HEK293 (cell line): ENCODE measurements at regions not wholly inside any gene's neighbourhood (a gene's known extent, or its start where the extent isn't known, plus 50 kb on each side); places are given as distances from the start of the nearest gene placed in this dataset.

Experiments used
- CTCF ChIA-PET: fragments of 350-600 bp; formaldehyde crosslinking; extraction: SDS; loops from one replicate; lab custom pipeline; 2021; ENCODE audit warnings: antibody characterized with exemption; lab: Yijun Ruan, JAX
- POLR2A ChIA-PET: fragments of 300-600 bp; formaldehyde crosslinking; extraction: SDS; loops from one replicate; lab custom pipeline; 2020; ENCODE audit warnings: antibody characterized with exemption, inconsistent platforms; lab: Yijun Ruan, JAX
- H3K27ac ChIP-seq: fragments of 200-500 bp; sonication (Bioruptor generic); 2 replicates; pipeline ENCODE4 v1.5.1; 2014; ENCODE audit warnings: low read depth, low read length, control low read depth, inconsistent platforms; ENCODE audit errors: extremely low read depth
- H3K36me3 ChIP-seq, 2 experiments: fragments of 200-500 bp in 1 of 2; sonication (Bioruptor generic) in 1 of 2; 1 replicate in 1 of 2; 2 replicates in 1 of 2; pipeline ENCODE4 v1.5.1; 2014 to 2017; ENCODE audit warnings: inconsistent platforms in 2 of 2, low read length in 2 of 2; ENCODE audit not compliant: control insufficient read depth in 2 of 2, insufficient read depth in 1 of 2
- H3K4me1 ChIP-seq: fragments of 200-500 bp; sonication (Bioruptor generic); 2 replicates; pipeline ENCODE4 v1.5.1; 2014; ENCODE audit warnings: mild to moderate bottlenecking, low read length, inconsistent platforms; ENCODE audit not compliant: control insufficient read depth, insufficient read depth
- H3K4me3 ChIP-seq: 2 replicates; pipeline ENCODE4 v1.5.1; 2011; ENCODE audit warnings: low read depth, mild to moderate bottlenecking, control low read depth, low read length, moderate library complexity
- H3K9me3 ChIP-seq: fragments of 200-500 bp; sonication (Bioruptor generic); 2 replicates; pipeline ENCODE4 v1.5.1; 2014; ENCODE audit warnings: low read depth, low read length, inconsistent platforms; ENCODE audit not compliant: control insufficient read depth, insufficient read depth
- GLI4 ChIP-seq: fragments of 450-650 bp; formaldehyde crosslinking; IDR thresholded peaks from 2 replicates; pipeline ENCODE4 v1.5.1; 2016; ENCODE audit warnings: missing biosample characterization, missing genetic modification characterization
- HOXA7 ChIP-seq: sonication (generic); formaldehyde crosslinking; IDR thresholded peaks from 2 replicates; pipeline ENCODE4 v1.8.1; 2022; ENCODE audit warnings: missing genetic modification reagents, borderline replicate concordance
- ZBTB7A ChIP-seq: fragments of 450-650 bp; formaldehyde crosslinking; IDR thresholded peaks from 2 replicates; pipeline ENCODE4 v1.5.1; 2016; ENCODE audit warnings: low read depth, missing biosample characterization, missing genetic modification characterization
- ZBTB8A ChIP-seq: fragments of 450-650 bp; formaldehyde crosslinking; IDR thresholded peaks from 2 replicates; pipeline ENCODE4 v1.5.1; 2016; ENCODE audit warnings: missing biosample characterization, missing genetic modification characterization
- ZFHX2 ChIP-seq: fragments of 450-650 bp; formaldehyde crosslinking; conservative IDR thresholded peaks from 2 replicates; pipeline ENCODE4 v1.5.1; 2016; ENCODE audit warnings: missing biosample characterization, missing genetic modification characterization
- ZNF37A ChIP-seq: fragments of 450-650 bp; IDR thresholded peaks from 2 replicates; pipeline ENCODE4 v1.5.1; 2018; ENCODE audit warnings: missing biosample characterization, missing genetic modification characterization
- ZNF555 ChIP-seq: fragments of 450-650 bp; formaldehyde crosslinking; conservative IDR thresholded peaks from 2 replicates; pipeline ENCODE4 v1.5.1; 2017; ENCODE audit warnings: missing biosample characterization, mild to moderate bottlenecking, missing genetic modification characterization, inconsistent platforms
- ZNF600 ChIP-seq: fragments of 450-650 bp; formaldehyde crosslinking; IDR thresholded peaks from 2 replicates; pipeline ENCODE4 v1.5.1; 2016; ENCODE audit warnings: missing biosample characterization, missing genetic modification characterization
- ZNF624 ChIP-seq: fragments of 450-650 bp; formaldehyde crosslinking; IDR thresholded peaks from 2 replicates; pipeline ENCODE4 v1.5.1; 2017; ENCODE audit warnings: missing biosample characterization, missing genetic modification characterization
- ZNF629 ChIP-seq: fragments of 450-650 bp; formaldehyde crosslinking; IDR thresholded peaks from 2 replicates; pipeline ENCODE4 v1.5.1; 2017; ENCODE audit warnings: missing biosample characterization, missing genetic modification characterization
- ZNF830 ChIP-seq: fragments of 450-650 bp; IDR thresholded peaks from 2 replicates; pipeline ENCODE4 v1.5.0; 2018; ENCODE audit warnings: missing biosample characterization, missing genetic modification characterization, low read depth, mild to moderate bottlenecking, moderate library complexity
- ZNF837 ChIP-seq: fragments of 450-650 bp; formaldehyde crosslinking; IDR thresholded peaks from 2 replicates; pipeline ENCODE4 v1.5.1; 2016; ENCODE audit warnings: missing biosample characterization, missing genetic modification characterization
- ZXDB ChIP-seq: fragments of 450-650 bp; formaldehyde crosslinking; IDR thresholded peaks from 2 replicates; pipeline ENCODE4 v1.5.1; 2016; ENCODE audit warnings: missing biosample characterization, missing genetic modification characterization
- TF ChIP-seq, protein P1 (sequence below): fragments of 450-650 bp; formaldehyde crosslinking; IDR thresholded peaks from 2 replicates; pipeline ENCODE4 v1.5.1; 2017; ENCODE audit warnings: missing biosample characterization, missing genetic modification characterization
- TF ChIP-seq, protein P2 (sequence below): fragments of 450-650 bp; IDR thresholded peaks from 2 replicates; pipeline ENCODE4 v1.5.1; 2018; ENCODE audit warnings: missing biosample characterization, mild to moderate bottlenecking, missing genetic modification characterization
- TF ChIP-seq, protein P3 (sequence below): fragments of 450-650 bp; formaldehyde crosslinking; IDR thresholded peaks from 2 replicates; pipeline ENCODE4 v1.5.1; 2016; ENCODE audit warnings: missing biosample characterization, missing genetic modification characterization
- TF ChIP-seq, protein P4 (sequence below): fragments of 450-650 bp; formaldehyde crosslinking; IDR thresholded peaks from 2 replicates; pipeline ENCODE4 v1.5.1; 2016; ENCODE audit warnings: missing biosample characterization, missing genetic modification characterization
- TF ChIP-seq, protein P5 (sequence below): fragments of 450-650 bp; formaldehyde crosslinking; IDR thresholded peaks from 2 replicates; pipeline ENCODE4 v1.5.1; 2016; ENCODE audit warnings: missing biosample characterization, missing genetic modification characterization
- TF ChIP-seq, protein P6 (sequence below): fragments of 450-650 bp; formaldehyde crosslinking; IDR thresholded peaks from 2 replicates; pipeline ENCODE4 v1.5.1; 2016; ENCODE audit warnings: missing biosample characterization, missing genetic modification characterization, borderline replicate concordance

DNA sequence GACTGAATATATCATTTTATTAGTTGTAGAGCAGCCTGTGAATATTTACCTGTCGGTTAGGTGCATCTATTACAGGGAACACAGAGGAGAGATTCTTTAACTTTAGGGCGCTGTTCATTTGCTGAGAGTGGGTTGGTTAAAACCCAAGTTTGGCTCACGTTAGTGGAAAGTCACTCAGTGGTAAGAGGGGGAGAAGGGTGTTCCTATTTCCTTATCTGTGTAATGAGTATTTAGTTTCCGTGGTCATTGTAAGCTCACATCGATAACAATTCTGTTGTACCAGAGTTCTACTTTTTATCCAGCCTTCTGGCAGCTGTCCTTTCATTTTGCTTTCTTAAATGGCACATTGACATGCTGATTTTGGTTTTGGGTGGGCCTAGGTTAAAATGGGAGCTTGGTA, 773.2 kb upstream of the ADAMTS5 start:
- no peaks in the 10 kb centered on the region for H3K36me3 ChIP-seq
- H3K27ac ChIP-seq: no peak overlapping the region
- H3K4me3 ChIP-seq: no peak overlapping the region
- no peaks in the 10 kb centered on the region; the same call in 1 of the 2 replicates for H3K9me3 ChIP-seq
- ChIA-PET POLR2A (no interaction called here), CTCF (no interaction called here)
- no peaks in the 10 kb centered on the region for H3K4me1 ChIP-seq
- TF ChIP-seq, protein P1, sequence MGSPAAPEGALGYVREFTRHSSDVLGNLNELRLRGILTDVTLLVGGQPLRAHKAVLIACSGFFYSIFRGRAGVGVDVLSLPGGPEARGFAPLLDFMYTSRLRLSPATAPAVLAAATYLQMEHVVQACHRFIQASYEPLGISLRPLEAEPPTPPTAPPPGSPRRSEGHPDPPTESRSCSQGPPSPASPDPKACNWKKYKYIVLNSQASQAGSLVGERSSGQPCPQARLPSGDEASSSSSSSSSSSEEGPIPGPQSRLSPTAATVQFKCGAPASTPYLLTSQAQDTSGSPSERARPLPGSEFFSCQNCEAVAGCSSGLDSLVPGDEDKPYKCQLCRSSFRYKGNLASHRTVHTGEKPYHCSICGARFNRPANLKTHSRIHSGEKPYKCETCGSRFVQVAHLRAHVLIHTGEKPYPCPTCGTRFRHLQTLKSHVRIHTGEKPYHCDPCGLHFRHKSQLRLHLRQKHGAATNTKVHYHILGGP (tag by site-specific recombination): no peak
- TF ChIP-seq ZNF629 (no peak), HOXA7 (no peak), GLI4 (no peak), ZFHX2 (tag by site-specific recombination) (no peak), ZNF837 (tag by site-specific recombination) (no peak), ZNF830 (tag by site-specific recombination) (no peak), ZNF624 (tag by site-specific recombination) (no peak), ZBTB7A (tag by site-specific recombination) (no peak), ZNF555 (tag by site-specific recombination) (no peak), ZNF600 (tag by site-specific recombination) (no peak), ZNF37A (no peak), ZXDB (no peak), ZBTB8A (tag by site-specific recombination) (no peak)
- TF ChIP-seq, protein P2, sequence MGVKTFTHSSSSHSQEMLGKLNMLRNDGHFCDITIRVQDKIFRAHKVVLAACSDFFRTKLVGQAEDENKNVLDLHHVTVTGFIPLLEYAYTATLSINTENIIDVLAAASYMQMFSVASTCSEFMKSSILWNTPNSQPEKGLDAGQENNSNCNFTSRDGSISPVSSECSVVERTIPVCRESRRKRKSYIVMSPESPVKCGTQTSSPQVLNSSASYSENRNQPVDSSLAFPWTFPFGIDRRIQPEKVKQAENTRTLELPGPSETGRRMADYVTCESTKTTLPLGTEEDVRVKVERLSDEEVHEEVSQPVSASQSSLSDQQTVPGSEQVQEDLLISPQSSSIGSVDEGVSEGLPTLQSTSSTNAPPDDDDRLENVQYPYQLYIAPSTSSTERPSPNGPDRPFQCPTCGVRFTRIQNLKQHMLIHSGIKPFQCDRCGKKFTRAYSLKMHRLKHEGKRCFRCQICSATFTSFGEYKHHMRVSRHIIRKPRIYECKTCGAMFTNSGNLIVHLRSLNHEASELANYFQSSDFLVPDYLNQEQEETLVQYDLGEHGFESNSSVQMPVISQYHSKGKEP (tag by site-specific recombination): no peak
- TF ChIP-seq, protein P3, sequence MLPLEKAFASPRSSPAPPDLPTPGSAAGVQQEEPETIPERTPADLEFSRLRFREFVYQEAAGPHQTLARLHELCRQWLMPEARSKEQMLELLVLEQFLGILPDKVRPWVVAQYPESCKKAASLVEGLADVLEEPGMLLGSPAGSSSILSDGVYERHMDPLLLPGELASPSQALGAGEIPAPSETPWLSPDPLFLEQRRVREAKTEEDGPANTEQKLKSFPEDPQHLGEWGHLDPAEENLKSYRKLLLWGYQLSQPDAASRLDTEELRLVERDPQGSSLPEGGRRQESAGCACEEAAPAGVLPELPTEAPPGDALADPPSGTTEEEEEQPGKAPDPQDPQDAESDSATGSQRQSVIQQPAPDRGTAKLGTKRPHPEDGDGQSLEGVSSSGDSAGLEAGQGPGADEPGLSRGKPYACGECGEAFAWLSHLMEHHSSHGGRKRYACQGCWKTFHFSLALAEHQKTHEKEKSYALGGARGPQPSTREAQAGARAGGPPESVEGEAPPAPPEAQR (tag by site-specific recombination): no peak
- TF ChIP-seq, protein P4, sequence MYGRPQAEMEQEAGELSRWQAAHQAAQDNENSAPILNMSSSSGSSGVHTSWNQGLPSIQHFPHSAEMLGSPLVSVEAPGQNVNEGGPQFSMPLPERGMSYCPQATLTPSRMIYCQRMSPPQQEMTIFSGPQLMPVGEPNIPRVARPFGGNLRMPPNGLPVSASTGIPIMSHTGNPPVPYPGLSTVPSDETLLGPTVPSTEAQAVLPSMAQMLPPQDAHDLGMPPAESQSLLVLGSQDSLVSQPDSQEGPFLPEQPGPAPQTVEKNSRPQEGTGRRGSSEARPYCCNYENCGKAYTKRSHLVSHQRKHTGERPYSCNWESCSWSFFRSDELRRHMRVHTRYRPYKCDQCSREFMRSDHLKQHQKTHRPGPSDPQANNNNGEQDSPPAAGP (tag by site-specific recombination): no peak
- TF ChIP-seq, protein P5, sequence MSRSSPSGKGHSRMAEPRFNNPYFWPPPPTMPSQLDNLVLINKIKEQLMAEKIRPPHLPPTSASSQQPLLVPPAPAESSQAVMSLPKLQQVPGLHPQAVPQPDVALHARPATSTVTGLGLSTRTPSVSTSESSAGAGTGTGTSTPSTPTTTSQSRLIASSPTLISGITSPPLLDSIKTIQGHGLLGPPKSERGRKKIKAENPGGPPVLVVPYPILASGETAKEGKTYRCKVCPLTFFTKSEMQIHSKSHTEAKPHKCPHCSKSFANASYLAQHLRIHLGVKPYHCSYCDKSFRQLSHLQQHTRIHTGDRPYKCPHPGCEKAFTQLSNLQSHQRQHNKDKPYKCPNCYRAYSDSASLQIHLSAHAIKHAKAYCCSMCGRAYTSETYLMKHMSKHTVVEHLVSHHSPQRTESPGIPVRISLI (tag by site-specific recombination): no peak
- TF ChIP-seq, protein P6, sequence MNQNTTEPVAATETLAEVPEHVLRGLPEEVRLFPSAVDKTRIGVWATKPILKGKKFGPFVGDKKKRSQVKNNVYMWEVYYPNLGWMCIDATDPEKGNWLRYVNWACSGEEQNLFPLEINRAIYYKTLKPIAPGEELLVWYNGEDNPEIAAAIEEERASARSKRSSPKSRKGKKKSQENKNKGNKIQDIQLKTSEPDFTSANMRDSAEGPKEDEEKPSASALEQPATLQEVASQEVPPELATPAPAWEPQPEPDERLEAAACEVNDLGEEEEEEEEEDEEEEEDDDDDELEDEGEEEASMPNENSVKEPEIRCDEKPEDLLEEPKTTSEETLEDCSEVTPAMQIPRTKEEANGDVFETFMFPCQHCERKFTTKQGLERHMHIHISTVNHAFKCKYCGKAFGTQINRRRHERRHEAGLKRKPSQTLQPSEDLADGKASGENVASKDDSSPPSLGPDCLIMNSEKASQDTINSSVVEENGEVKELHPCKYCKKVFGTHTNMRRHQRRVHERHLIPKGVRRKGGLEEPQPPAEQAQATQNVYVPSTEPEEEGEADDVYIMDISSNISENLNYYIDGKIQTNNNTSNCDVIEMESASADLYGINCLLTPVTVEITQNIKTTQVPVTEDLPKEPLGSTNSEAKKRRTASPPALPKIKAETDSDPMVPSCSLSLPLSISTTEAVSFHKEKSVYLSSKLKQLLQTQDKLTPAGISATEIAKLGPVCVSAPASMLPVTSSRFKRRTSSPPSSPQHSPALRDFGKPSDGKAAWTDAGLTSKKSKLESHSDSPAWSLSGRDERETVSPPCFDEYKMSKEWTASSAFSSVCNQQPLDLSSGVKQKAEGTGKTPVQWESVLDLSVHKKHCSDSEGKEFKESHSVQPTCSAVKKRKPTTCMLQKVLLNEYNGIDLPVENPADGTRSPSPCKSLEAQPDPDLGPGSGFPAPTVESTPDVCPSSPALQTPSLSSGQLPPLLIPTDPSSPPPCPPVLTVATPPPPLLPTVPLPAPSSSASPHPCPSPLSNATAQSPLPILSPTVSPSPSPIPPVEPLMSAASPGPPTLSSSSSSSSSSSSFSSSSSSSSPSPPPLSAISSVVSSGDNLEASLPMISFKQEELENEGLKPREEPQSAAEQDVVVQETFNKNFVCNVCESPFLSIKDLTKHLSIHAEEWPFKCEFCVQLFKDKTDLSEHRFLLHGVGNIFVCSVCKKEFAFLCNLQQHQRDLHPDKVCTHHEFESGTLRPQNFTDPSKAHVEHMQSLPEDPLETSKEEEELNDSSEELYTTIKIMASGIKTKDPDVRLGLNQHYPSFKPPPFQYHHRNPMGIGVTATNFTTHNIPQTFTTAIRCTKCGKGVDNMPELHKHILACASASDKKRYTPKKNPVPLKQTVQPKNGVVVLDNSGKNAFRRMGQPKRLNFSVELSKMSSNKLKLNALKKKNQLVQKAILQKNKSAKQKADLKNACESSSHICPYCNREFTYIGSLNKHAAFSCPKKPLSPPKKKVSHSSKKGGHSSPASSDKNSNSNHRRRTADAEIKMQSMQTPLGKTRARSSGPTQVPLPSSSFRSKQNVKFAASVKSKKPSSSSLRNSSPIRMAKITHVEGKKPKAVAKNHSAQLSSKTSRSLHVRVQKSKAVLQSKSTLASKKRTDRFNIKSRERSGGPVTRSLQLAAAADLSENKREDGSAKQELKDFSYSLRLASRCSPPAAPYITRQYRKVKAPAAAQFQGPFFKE: no peak
